Astrocyte (in vitro differentiated cells and primary cell): ENCODE measurements at regions not wholly inside any gene's neighbourhood (a gene's known extent, or its start where the extent isn't known, plus 50 kb on each side); places are given as distances from the start of the nearest gene placed in this dataset.

Experiments used
- EZH2 ChIP-seq: IDR thresholded peaks from 2 replicates; pipeline ENCODE4 v1.6.1; 2012; ENCODE audit warnings: mild to moderate bottlenecking, low read length, inconsistent platforms; ENCODE audit not compliant: insufficient read depth
- TF ChIP-seq, protein P1 (sequence below): IDR thresholded peaks from 2 replicates; pipeline ENCODE4 v1.5.1; 2011; ENCODE audit warnings: low read depth, mild to moderate bottlenecking, inconsistent platforms, low read length, moderate library complexity; ENCODE audit not compliant: insufficient read depth

DNA sequence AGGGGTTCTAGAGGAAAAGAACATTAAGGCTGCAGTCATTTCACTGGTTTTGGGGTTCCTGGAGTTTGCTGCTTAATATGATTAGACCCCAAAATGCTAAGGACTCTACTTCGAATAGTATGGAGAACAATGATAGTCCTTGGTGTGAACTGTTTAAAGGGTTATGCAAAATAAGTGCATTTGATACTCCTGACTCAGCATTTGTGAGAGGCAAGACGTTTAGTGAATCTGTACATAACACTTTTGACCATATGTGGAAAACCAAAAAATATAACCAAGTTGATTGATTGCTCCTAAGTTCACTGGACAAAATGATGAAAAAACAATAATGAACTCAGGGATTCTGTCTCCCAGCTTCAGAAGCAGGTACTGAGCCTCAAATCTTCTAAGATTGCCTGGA, 414.1 kb downstream of the SH3BGRL start:
- TF ChIP-seq, protein P1, sequence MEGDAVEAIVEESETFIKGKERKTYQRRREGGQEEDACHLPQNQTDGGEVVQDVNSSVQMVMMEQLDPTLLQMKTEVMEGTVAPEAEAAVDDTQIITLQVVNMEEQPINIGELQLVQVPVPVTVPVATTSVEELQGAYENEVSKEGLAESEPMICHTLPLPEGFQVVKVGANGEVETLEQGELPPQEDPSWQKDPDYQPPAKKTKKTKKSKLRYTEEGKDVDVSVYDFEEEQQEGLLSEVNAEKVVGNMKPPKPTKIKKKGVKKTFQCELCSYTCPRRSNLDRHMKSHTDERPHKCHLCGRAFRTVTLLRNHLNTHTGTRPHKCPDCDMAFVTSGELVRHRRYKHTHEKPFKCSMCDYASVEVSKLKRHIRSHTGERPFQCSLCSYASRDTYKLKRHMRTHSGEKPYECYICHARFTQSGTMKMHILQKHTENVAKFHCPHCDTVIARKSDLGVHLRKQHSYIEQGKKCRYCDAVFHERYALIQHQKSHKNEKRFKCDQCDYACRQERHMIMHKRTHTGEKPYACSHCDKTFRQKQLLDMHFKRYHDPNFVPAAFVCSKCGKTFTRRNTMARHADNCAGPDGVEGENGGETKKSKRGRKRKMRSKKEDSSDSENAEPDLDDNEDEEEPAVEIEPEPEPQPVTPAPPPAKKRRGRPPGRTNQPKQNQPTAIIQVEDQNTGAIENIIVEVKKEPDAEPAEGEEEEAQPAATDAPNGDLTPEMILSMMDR: no peak
- TF ChIP-seq EZH2: no peak
